GM23248 (cell line): ENCODE measurements at regions not wholly inside any gene's neighbourhood (a gene's known extent, or its start where the extent isn't known, plus 50 kb on each side); places are given as distances from the start of the nearest gene placed in this dataset.

Experiments used
- DNase-seq: peaks from one replicate; pipeline ENCODE4 v3.0.0-alpha.2; 2015
- H2AFZ ChIP-seq: fragments of 200-600 bp; sonication (generic); 2 replicates; pipeline ENCODE4 v1.6.1; 2016; ENCODE audit warnings: antibody characterized with exemption
- H3F3A ChIP-seq: fragments of 200-600 bp; sonication (generic); 2 replicates; pipeline ENCODE4 v1.6.1; 2016; ENCODE audit warnings: mild to moderate bottlenecking, antibody characterized with exemption, mixed run types; ENCODE audit not compliant: insufficient read depth
- H3K27ac ChIP-seq: fragments of 200-600 bp; sonication (generic); 2 replicates; pipeline ENCODE4 v1.5.1; 2016; ENCODE audit warnings: mild to moderate bottlenecking
- H3K27me3 ChIP-seq: fragments of 200-600 bp; sonication (generic); replicated peaks from 2 replicates; pipeline ENCODE4 v1.6.1; 2016; ENCODE audit warnings: mild to moderate bottlenecking; ENCODE audit not compliant: insufficient read depth
- H3K36me3 ChIP-seq: fragments of 200-600 bp; sonication (generic); 2 replicates; pipeline ENCODE4 v1.6.1; 2016; ENCODE audit warnings: low read depth, mild to moderate bottlenecking
- H3K4me1 ChIP-seq: fragments of 200-600 bp; sonication (generic); 2 replicates; pipeline ENCODE4 v1.6.1; 2016; ENCODE audit warnings: mild to moderate bottlenecking; ENCODE audit not compliant: insufficient read depth
- H3K4me2 ChIP-seq: fragments of 200-600 bp; sonication (generic); one replicate; pipeline ENCODE4 v1.6.1; 2016; ENCODE audit warnings: mild to moderate bottlenecking; ENCODE audit not compliant: unreplicated experiment
- H3K4me3 ChIP-seq: fragments of 200-600 bp; sonication (generic); 2 replicates; pipeline ENCODE4 v1.5.1; 2016; ENCODE audit warnings: mild to moderate bottlenecking
- H3K79me2 ChIP-seq: fragments of 200-600 bp; sonication (generic); 2 replicates; pipeline ENCODE4 v1.6.1; 2016; ENCODE audit warnings: mild to moderate bottlenecking; ENCODE audit not compliant: insufficient read depth
- H3K9ac ChIP-seq: fragments of 200-600 bp; sonication (generic); 2 replicates; pipeline ENCODE4 v1.6.1; 2016; ENCODE audit warnings: mild to moderate bottlenecking
- H3K9me2 ChIP-seq: fragments of 200-600 bp; sonication (generic); 2 replicates; pipeline ENCODE4 v1.6.1; 2016; ENCODE audit warnings: mixed run types, mild to moderate bottlenecking, moderate library complexity; ENCODE audit not compliant: insufficient read depth
- H3K9me3 ChIP-seq: fragments of 200-600 bp; sonication (generic); one replicate; pipeline ENCODE4 v1.6.1; 2017; ENCODE audit warnings: low read depth
- H4K20me1 ChIP-seq: fragments of 200-600 bp; sonication (generic); 2 replicates; pipeline ENCODE4 v1.6.0; 2016; ENCODE audit not compliant: insufficient read depth
- EZH2 ChIP-seq: fragments of 200-600 bp; sonication (generic); IDR thresholded peaks from 2 replicates; pipeline ENCODE4 v1.6.1; 2018; ENCODE audit warnings: antibody characterized with exemption, mild to moderate bottlenecking; ENCODE audit not compliant: insufficient read depth, poor library complexity, severe bottlenecking
- EZH2phosphoT487 ChIP-seq: fragments of 200-600 bp; sonication (generic); IDR thresholded peaks from 2 replicates; pipeline ENCODE4 v1.6.1; 2018; ENCODE audit warnings: antibody characterized with exemption, moderate library complexity, mild to moderate bottlenecking, low read depth; ENCODE audit not compliant: insufficient read depth
- WGBS, 2 experiments: methylation state at CpG; one replicate each; pipeline ENCODE4 v1.1.6; 2015 to 2017; ENCODE audit warnings: low lambda C conversion rate in 2 of 2, low coverage in 1 of 2; ENCODE audit errors: missing lambda C conversion rate in 2 of 2; 5-methylcytosine and 5-hydroxymethylcytosine counted together
- in situ Hi-C: fragments of 300-500 bp; cut with MboI; formaldehyde crosslinking; loops from 2 replicates; pipeline ENCODE4 v1.15.0; 2020

DNA sequence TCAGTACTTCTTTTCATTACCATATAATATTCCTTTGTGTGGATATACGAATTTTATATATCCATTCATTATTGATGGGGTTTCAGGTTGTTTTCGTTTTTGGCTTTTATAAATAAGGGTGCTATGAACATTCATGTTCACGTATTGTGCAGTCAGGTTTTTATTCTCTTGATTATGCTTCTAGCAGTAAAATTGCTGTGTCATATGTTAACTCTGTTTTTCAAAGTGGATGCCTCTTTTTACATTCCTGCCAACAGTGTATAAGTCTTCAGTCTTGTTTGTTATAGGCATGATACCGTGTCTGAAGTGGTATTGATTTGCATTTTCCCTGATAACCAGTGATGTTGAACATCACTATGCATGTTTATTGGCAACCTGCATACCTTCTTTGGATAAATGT is 127.1 kb upstream of the CNTNAP2 start:
- Histone ChIP-seq H3K27me3 (no peaks in the 10 kb centered on the region), H3K4me2 (no peak overlapping the region), H3F3A (no peaks in the 10 kb centered on the region), H3K27ac (no peak overlapping the region), H3K4me1 (no peaks in the 10 kb centered on the region), H3K9me2 (no peaks in the 10 kb centered on the region), H3K79me2 (no peaks in the 10 kb centered on the region), H3K9me3 (no peaks in the 10 kb centered on the region), H4K20me1 (no peaks in the 10 kb centered on the region), H3K4me3 (no peak overlapping the region), H2AFZ (no peak overlapping the region), H3K9ac (no peak overlapping the region), H3K36me3 (no peaks in the 10 kb centered on the region)
- in situ Hi-C loops: no loop called here
- no peak for DNase-seq
- TF ChIP-seq EZH2phosphoT487 (no peak), EZH2 (no peak)
- WGBS, 2 experiments: 15 to 17% methylated on average over 4 of the region's 4 CpGs

DNA sequence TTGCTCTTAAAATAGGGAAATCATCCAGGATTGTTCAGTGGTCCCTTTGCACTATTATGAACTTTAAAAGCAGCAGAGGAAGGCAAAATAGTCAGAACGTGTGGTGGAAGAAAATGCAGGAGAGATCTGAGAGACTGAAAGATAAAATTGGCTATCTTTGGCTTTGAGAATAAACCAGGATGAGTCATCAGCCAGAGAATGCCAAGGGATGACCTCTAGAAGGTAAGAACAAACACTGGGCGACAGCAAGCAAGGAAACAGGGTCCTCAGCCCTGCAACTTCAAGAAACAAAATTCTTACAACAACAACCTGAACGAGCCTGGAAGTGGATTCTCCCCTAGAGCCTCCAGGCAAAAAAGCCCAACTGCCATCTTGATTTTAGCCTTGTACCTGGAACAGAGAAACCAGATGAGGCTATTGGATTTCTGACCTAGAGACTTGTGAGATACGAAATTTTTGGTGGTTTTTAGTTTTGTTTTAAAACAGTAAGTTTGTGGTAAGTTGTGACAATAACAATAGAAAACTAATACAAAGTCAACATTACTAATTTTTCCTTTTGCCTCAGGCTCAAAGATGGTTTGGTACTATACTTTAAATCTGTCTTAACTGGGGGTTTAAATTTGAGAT is 130.2 kb upstream of the CNTNAP2 start:
- Histone ChIP-seq H3K9me2 (no peaks in the 10 kb centered on the region), H3K4me2 (no peak overlapping the region), H3K79me2 (no peaks in the 10 kb centered on the region), H3K9me3 (no peaks in the 10 kb centered on the region), H3F3A (no peaks in the 10 kb centered on the region), H3K9ac (no peak overlapping the region), H3K27me3 (no peaks in the 10 kb centered on the region), H3K4me3 (no peak overlapping the region), H4K20me1 (no peaks in the 10 kb centered on the region), H2AFZ (no peak overlapping the region), H3K36me3 (no peaks in the 10 kb centered on the region), H3K4me1 (no peaks in the 10 kb centered on the region), H3K27ac (no peak overlapping the region)
- WGBS, 2 experiments: 4 to 6% methylated on average over 4 of the region's 4 CpGs
- no peak for DNase-seq
- in situ Hi-C loops: no loop called here
- TF ChIP-seq EZH2phosphoT487: no peak
- TF ChIP-seq EZH2: no peak

DNA sequence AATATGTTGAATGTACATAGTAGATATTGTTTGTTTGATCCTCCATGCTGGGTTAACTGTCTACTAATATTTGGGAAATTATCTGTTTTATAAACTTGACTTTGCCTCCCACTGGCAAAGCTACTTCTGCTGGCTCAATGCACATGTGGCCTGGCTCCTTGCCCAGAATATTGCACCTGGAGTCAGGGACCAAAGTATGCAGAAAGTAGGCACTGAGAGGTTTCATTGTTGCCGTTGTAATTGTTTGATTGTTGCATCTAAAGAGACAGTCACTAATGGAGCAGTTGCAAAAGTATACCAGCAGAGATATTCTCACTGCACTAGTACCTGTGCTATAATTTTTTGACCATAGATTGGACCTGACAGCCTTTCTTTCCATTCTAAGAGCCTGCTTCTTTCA is 137.8 kb upstream of the CNTNAP2 start:
- Histone ChIP-seq H3K4me2 (no peak overlapping the region), H3K4me3 (no peak overlapping the region), H3K9me3 (no peaks in the 10 kb centered on the region), H3K9ac (no peak overlapping the region), H3K79me2 (no peaks in the 10 kb centered on the region), H3K36me3 (no peaks in the 10 kb centered on the region), H2AFZ (no peak overlapping the region), H3F3A (no peaks in the 10 kb centered on the region), H3K27me3 (no peaks in the 10 kb centered on the region), H3K4me1 (no peaks in the 10 kb centered on the region), H3K27ac (no peak overlapping the region), H3K9me2 (no peaks in the 10 kb centered on the region), H4K20me1 (no peaks in the 10 kb centered on the region)
- no peak for TF ChIP-seq EZH2
- TF ChIP-seq EZH2phosphoT487: no peak
- no peak for DNase-seq
- WGBS, 2 experiments: 35 to 42% methylated on average over 1 of the region's 1 CpG
- in situ Hi-C loops: no loop called here

DNA sequence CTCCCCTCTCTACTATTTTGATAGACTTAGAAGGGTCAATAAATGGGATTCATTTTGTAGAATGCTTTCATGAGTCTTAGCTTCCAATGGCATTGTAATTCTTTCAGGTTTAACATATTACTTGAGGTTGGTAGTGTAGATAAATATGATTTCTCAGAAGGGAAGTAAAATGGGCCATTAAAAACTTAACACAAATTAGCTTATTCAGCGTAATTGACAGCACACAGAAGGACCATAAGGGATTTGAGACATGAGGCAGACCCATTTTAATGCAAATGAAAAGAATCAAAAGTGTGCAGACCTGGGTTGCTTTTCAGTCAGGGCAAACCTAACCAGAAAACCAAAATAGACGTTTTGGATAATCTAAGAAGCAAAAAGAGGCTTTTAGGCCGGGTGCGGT is 156.6 kb upstream of the CNTNAP2 start:
- no peak overlapping the region for H3K4me2 ChIP-seq
- no peak for DNase-seq

More for the DNA sequence above, 156.6 kb upstream of the CNTNAP2 start:
- H3K9me2 ChIP-seq: no peaks in the 10 kb centered on the region
- no peaks in the 10 kb centered on the region for H3K79me2 ChIP-seq
- no peaks in the 10 kb centered on the region for H4K20me1 ChIP-seq
- no peak overlapping the region for H3K27ac ChIP-seq
- WGBS, 2 experiments: 27 to 28% methylated on average over 4 of the region's 4 CpGs
- H3K9ac ChIP-seq: no peak overlapping the region
- in situ Hi-C loops: no loop called here
- no peak overlapping the region for H3K4me3 ChIP-seq
- H3F3A ChIP-seq: no peaks in the 10 kb centered on the region
- H3K9me3 ChIP-seq: no peaks in the 10 kb centered on the region
- H3K36me3 ChIP-seq: no peaks in the 10 kb centered on the region
- TF ChIP-seq EZH2phosphoT487 (no peak), EZH2 (no peak)
- no peak overlapping the region for H2AFZ ChIP-seq
- no peaks in the 10 kb centered on the region for H3K4me1 ChIP-seq
- no peaks in the 10 kb centered on the region for H3K27me3 ChIP-seq
